ENCODE measurements at regions not wholly inside any gene's neighbourhood (a gene's known extent, or its start where the extent isn't known, plus 50 kb on each side); places are given as distances from the start of the nearest gene placed in this dataset.
"Not testable (repeated sequence)": the region's sequence is repeated elsewhere in the genome, so short reads cannot be mapped to it uniquely, and the experiment has no call there.

DNA sequence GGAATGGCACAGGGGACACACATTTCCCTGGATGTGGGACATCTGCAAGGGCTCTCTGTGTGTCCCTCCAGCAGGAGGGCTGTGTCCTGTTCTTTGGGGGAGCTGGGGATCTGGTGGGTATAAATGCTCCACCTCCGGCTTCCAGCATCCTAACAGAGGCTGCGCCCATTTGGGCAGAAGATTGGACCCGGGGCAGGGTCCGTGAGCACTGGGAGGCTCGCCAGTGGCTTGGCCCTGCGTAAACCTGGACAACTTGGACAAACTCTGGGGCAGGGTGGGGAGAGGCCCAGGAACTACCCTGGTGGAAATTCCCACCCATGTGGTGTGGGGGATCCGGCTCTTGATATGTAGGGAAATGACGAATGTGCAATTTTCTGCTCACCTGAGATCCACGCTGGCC lies 80.9 kb downstream of the GADD45G start:
- no peak for DNase-seq (ENCODE audit: low read depth)
- H3K4me3 ChIP-seq (ENCODE audit: low read depth, low read length) = no peak overlapping the region
- TF ChIP-seq, protein P1, sequence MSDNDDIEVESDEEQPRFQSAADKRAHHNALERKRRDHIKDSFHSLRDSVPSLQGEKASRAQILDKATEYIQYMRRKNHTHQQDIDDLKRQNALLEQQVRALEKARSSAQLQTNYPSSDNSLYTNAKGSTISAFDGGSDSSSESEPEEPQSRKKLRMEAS (IDR thresholded peaks at IDR 0.05; ENCODE audit: low read depth, low read length) = no peak
- TF ChIP-seq, protein P2, sequence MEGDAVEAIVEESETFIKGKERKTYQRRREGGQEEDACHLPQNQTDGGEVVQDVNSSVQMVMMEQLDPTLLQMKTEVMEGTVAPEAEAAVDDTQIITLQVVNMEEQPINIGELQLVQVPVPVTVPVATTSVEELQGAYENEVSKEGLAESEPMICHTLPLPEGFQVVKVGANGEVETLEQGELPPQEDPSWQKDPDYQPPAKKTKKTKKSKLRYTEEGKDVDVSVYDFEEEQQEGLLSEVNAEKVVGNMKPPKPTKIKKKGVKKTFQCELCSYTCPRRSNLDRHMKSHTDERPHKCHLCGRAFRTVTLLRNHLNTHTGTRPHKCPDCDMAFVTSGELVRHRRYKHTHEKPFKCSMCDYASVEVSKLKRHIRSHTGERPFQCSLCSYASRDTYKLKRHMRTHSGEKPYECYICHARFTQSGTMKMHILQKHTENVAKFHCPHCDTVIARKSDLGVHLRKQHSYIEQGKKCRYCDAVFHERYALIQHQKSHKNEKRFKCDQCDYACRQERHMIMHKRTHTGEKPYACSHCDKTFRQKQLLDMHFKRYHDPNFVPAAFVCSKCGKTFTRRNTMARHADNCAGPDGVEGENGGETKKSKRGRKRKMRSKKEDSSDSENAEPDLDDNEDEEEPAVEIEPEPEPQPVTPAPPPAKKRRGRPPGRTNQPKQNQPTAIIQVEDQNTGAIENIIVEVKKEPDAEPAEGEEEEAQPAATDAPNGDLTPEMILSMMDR (IDR thresholded peaks at IDR 0.05; ENCODE audit: low read depth, low read length) = no peak
- no peak for TF ChIP-seq MYC (IDR thresholded peaks at IDR 0.05; ENCODE audit: low read depth, low read length)
- TF ChIP-seq POLR2A (IDR thresholded peaks at IDR 0.05; ENCODE audit: extremely low read depth, insufficient read length) = no peak

DNA sequence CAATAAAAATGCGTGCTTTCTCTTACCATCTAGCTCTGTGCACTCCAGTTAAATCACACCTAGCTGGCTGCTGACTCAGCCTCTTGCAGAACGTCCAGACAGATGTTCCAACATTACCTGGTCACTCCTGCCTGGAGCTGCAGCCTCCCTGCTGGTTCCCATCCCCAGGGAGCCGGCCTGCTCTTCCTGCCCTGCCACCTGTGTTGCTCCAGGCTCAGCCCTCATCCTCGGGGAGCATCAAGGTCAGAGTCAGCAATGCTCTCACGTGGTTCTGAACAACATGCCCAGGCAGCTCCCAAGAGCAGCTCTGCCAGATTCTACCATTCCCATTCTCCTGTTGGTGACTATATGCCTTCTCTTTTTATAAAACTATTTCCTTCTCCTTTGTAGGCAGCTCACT lies 81.3 kb downstream of the GADD45G start:
- TF ChIP-seq, protein P1 (IDR thresholded peaks at IDR 0.05; ENCODE audit: low read depth, low read length) = no peak
- TF ChIP-seq, protein P2 (IDR thresholded peaks at IDR 0.05; ENCODE audit: low read depth, low read length) = no peak
- TF ChIP-seq MYC (IDR thresholded peaks at IDR 0.05; ENCODE audit: low read depth, low read length) = no peak
- no peak for TF ChIP-seq POLR2A (IDR thresholded peaks at IDR 0.05; ENCODE audit: extremely low read depth, insufficient read length)
- DNase-seq (ENCODE audit: low read depth) = no peak
- no peak overlapping the region for H3K4me3 ChIP-seq (ENCODE audit: low read depth, low read length)

DNA sequence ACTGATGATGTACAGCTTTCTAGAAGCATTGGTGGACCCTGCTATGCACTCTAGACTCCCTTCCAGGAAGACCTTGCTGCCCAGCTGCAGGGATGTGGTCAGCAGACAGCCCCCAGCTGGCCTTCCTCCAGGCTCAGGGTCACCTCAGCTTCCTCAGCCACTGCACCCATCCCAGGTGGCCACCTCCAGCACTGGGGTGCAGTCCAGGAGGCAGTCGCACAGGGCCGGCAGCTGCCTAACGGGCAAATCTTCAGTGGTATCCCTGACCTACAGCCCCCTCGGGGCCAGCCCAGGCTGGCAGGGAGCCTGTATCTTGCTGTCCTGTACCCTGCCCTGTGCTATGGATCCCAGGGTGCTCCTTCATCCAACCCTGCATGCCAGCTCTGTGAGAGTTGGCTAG lies 81.8 kb downstream of the GADD45G start:
- TF ChIP-seq, protein P1 (IDR thresholded peaks at IDR 0.05; ENCODE audit: low read depth, low read length) = no peak
- TF ChIP-seq, protein P2 (IDR thresholded peaks at IDR 0.05; ENCODE audit: low read depth, low read length) = no peak
- no peak for TF ChIP-seq POLR2A (IDR thresholded peaks at IDR 0.05; ENCODE audit: extremely low read depth, insufficient read length)
- TF ChIP-seq MYC (IDR thresholded peaks at IDR 0.05; ENCODE audit: low read depth, low read length) = no peak
- DNase-seq (ENCODE audit: low read depth) = no peak
- no peak overlapping the region for H3K4me3 ChIP-seq (ENCODE audit: low read depth, low read length)

DNA sequence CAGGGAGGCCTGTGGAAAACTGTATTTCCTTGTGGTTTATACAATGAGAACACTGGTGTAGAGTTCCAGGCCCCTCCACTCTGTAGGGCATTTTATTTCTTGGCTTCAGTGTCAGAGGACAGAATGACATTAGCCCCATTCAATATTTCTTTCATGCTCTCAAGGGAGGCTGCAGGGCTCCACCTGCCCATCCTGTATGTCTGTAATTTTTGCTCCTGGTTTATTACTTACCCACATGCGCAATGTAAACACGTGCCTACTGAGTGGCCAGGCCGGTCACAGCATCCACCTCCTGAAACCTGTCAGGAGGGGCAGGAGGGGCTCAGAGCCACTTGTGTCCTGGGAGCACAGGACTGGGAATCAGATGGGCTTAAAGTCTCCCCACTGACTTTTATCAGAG lies 82.4 kb downstream of the GADD45G start:
- no peak for TF ChIP-seq MYC (IDR thresholded peaks at IDR 0.05; ENCODE audit: low read depth, low read length)
- no peak for TF ChIP-seq POLR2A (IDR thresholded peaks at IDR 0.05; ENCODE audit: extremely low read depth, insufficient read length)
- TF ChIP-seq, protein P1 (IDR thresholded peaks at IDR 0.05; ENCODE audit: low read depth, low read length) = no peak
- TF ChIP-seq, protein P2 (IDR thresholded peaks at IDR 0.05; ENCODE audit: low read depth, low read length) = no peak

DNA sequence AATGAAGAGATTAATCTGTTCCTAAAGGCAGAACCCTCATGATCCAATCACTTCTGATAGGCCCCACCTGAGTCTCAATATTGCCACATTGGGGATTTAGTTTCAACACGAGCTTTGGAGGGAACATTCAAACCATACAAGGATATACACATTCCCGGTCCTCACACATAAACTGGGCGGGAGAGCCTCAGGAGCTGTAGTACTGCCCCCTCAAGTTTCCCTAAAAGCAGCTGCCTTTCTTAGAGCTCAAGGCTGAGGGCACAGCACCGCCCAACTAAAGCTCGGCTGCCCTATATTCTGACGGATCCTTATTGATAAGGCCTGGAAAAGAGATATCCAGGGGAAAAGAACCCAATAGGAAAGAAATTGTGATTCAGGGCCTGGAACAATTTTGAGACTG lies 83.0 kb downstream of the GADD45G start:
- H3K4me3 ChIP-seq (ENCODE audit: low read depth, low read length) = no peak overlapping the region
- no peak for DNase-seq (ENCODE audit: low read depth)
- TF ChIP-seq MYC (IDR thresholded peaks at IDR 0.05; ENCODE audit: low read depth, low read length) = no peak
- TF ChIP-seq POLR2A (IDR thresholded peaks at IDR 0.05; ENCODE audit: extremely low read depth, insufficient read length) = no peak
- TF ChIP-seq, protein P2 (IDR thresholded peaks at IDR 0.05; ENCODE audit: low read depth, low read length) = no peak
- TF ChIP-seq, protein P1 (IDR thresholded peaks at IDR 0.05; ENCODE audit: low read depth, low read length) = no peak

More for the DNA sequence above, 82.4 kb downstream of the GADD45G start:
- H3K4me3 ChIP-seq (ENCODE audit: low read depth, low read length) = no peak overlapping the region
- DNase-seq (ENCODE audit: low read depth) = no peak

DNA sequence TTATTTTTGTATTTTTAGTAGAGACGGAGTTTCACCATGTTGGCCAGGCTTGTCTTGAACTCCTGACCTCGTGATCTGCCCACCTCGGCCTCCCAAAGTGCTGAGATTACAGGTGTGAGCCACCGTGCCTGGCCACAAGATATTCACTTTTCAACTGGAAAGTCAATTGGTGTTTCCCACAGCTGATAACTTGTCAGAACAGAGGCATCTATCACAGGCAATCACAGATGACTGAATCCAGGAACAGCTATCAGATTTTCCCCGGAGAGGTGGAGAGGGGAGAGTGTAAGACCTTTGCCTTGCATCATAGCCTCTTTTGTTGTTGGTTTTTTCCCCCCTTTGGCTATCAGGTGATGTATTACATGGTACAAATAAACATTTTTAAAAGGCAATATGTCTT lies 84.5 kb downstream of the GADD45G start:
- H3K4me3 ChIP-seq (ENCODE audit: low read depth, low read length); DNase-seq (ENCODE audit: low read depth): not testable (repeated sequence)
